ENCODE measurements at regions not wholly inside any gene's neighbourhood (a gene's known extent, or its start where the extent isn't known, plus 50 kb on each side); places are given as distances from the start of the nearest gene placed in this dataset.

DNA sequence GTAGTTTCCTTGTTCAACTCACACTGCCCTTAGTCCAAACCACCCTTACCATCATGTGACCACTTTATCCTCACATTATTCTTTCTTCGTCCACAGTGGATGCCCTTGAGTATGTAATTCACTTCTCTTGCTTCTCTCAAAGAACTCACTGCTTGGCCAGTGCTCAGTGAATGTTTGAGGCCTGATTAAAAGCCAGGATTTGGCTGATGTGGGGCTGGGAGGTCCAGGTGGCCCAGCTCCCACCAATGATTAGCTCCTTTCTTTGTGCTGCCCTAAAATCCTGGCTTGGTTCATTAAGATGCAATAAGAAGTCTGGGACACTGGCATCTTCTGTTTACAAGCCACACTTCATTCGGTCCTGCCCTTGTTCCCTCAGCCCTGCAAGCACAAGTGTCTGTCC is 97.8 kb upstream of the CELF4 start:
- H3K4me1 Mint-ChIP-seq (ENCODE audit: low read depth, unreplicated experiment): no peaks in the 10 kb centered on the region
- no peak for DNase-seq (ENCODE audit: low read depth)

GRCh38 chr18:37662546-37663339 is 97.1 kb upstream of the CELF4 start:
- no peak for FAIRE-seq

More for the DNA sequence above, 97.8 kb upstream of the CELF4 start:
- no peaks in the 10 kb centered on the region for H3K4me1 ChIP-seq (ENCODE audit: insufficient read depth, low read length)
- peaks cover 10% of the 10 kb centered on the region for H3K27me3 Mint-ChIP-seq (ENCODE audit: low read depth, unreplicated experiment)
- H3K36me3 ChIP-seq (ENCODE audit: insufficient read depth, low read length): no peaks in the 10 kb centered on the region
- no peak overlapping the region for H3K4me2 ChIP-seq (ENCODE audit: low read length)
- no peaks in the 10 kb centered on the region for H4K20me1 ChIP-seq (ENCODE audit: insufficient read depth, low read length)
- no peaks in the 10 kb centered on the region for H3K36me3 Mint-ChIP-seq (ENCODE audit: low read depth, unreplicated experiment)
- no peak overlapping the region for H2AFZ ChIP-seq (ENCODE audit: low read depth, low read length)
- H3K9me3 ChIP-seq (ENCODE audit: insufficient read depth, low read depth, low read length): peaks cover 2% of the 10 kb centered on the region
- H3K4me3 Mint-ChIP-seq (ENCODE audit: unreplicated experiment): no peak overlapping the region
- H3K9ac ChIP-seq (ENCODE audit: low read length): no peak overlapping the region
- peaks cover 2% of the 10 kb centered on the region for H3K9me3 Mint-ChIP-seq (ENCODE audit: unreplicated experiment)
- no peak for TF ChIP-seq CTCF (IDR thresholded peaks at IDR 0.05; ENCODE audit: insufficient read depth, low read depth, low read length)
- no peak overlapping the region for H3K27ac Mint-ChIP-seq (ENCODE audit: unreplicated experiment)
- H3K27ac ChIP-seq (ENCODE audit: low read depth, low read length): no peak overlapping the region
- no peaks in the 10 kb centered on the region for H3K79me2 ChIP-seq (ENCODE audit: insufficient read depth, low read length)
- no peak overlapping the region for H3K4me3 ChIP-seq (ENCODE audit: insufficient read depth, low read depth, low read length)
- H3K27me3 ChIP-seq (ENCODE audit: insufficient read depth, low read length): no peaks in the 10 kb centered on the region
- no peak for FAIRE-seq

More at GRCh38 chr18:37662546-37663339, 97.1 kb upstream of the CELF4 start:
- no peak overlapping the region for H3K27ac ChIP-seq (ENCODE audit: low read depth, low read length)
- H3K4me1 ChIP-seq (ENCODE audit: insufficient read depth, low read length): no peaks in the 10 kb centered on the region
- H3K27me3 ChIP-seq (ENCODE audit: insufficient read depth, low read length): no peaks in the 10 kb centered on the region
- H3K4me3 ChIP-seq (ENCODE audit: insufficient read depth, low read depth, low read length): no peak overlapping the region
- no peaks in the 10 kb centered on the region for H4K20me1 ChIP-seq (ENCODE audit: insufficient read depth, low read length)
- H2AFZ ChIP-seq (ENCODE audit: low read depth, low read length): no peak overlapping the region
- H3K79me2 ChIP-seq (ENCODE audit: insufficient read depth, low read length): no peaks in the 10 kb centered on the region
- TF ChIP-seq EZH2 (IDR thresholded peaks at IDR 0.05; ENCODE audit: insufficient read depth, low read length) (no peak), CTCF (IDR thresholded peaks at IDR 0.05; ENCODE audit: insufficient read depth, low read depth, low read length) (no peak)
- DNase-seq (ENCODE audit: low read depth): no peak
- H3K36me3 ChIP-seq (ENCODE audit: insufficient read depth, low read length): no peaks in the 10 kb centered on the region
- Mint-ChIP-seq H3K4me1 (ENCODE audit: low read depth, unreplicated experiment) (peaks cover 3% of the 10 kb centered on the region), H3K4me3 (ENCODE audit: unreplicated experiment) (no peak overlapping the region), H3K27me3 (ENCODE audit: low read depth, unreplicated experiment) (peaks cover 10% of the 10 kb centered on the region), H3K27ac (ENCODE audit: unreplicated experiment) (no peak overlapping the region), H3K9me3 (ENCODE audit: unreplicated experiment) (peaks cover 2% of the 10 kb centered on the region), H3K36me3 (ENCODE audit: low read depth, unreplicated experiment) (no peaks in the 10 kb centered on the region)
- H3K4me2 ChIP-seq (ENCODE audit: low read length): no peak overlapping the region
- no peaks in the 10 kb centered on the region for H3K9me3 ChIP-seq (ENCODE audit: insufficient read depth, low read depth, low read length)
- no peak overlapping the region for H3K9ac ChIP-seq (ENCODE audit: low read length)
